ENCODE measurements at regions not wholly inside any gene's neighbourhood (a gene's known extent, or its start where the extent isn't known, plus 50 kb on each side); places are given as distances from the start of the nearest gene placed in this dataset.

GRCh38 chr6:165899611-165900010 lies 236.6 kb upstream of the PDE10A start:
- no peaks in the 10 kb centered on the region for H3K27me3 ChIP-seq (ENCODE audit: control insufficient read depth, insufficient read depth, low read length)
- H3K36me3 ChIP-seq (ENCODE audit: control insufficient read depth, insufficient read depth, low read length) = no peaks in the 10 kb centered on the region
- H3K9me3 ChIP-seq (ENCODE audit: control insufficient read depth, low read length) = no peaks in the 10 kb centered on the region
- H3K4me1 ChIP-seq = no peaks in the 10 kb centered on the region
- no peak overlapping the region for H3K4me3 ChIP-seq (ENCODE audit: low read depth, low read length)
- no peak overlapping the region for H3K27ac ChIP-seq
- H3K4me2 ChIP-seq (ENCODE audit: low read length) = no peak overlapping the region
- H2AFZ ChIP-seq = no peak overlapping the region
- no peaks in the 10 kb centered on the region for H3K79me2 ChIP-seq
- no peak overlapping the region for H3K9ac ChIP-seq
- no peak for TF ChIP-seq CTCF (IDR thresholded peaks at IDR 0.05)

GRCh38 chr6:165895421-165896165 lies 232.6 kb upstream of the PDE10A start:
- Histone ChIP-seq H3K4me2 (ENCODE audit: low read length) (no peak overlapping the region), H2AFZ (no peak overlapping the region), H3K9ac (no peak overlapping the region), H3K4me3 (ENCODE audit: low read depth, low read length) (no peak overlapping the region), H3K27ac (no peak overlapping the region), H3K4me1 (no peaks in the 10 kb centered on the region), H3K79me2 (no peaks in the 10 kb centered on the region), H3K27me3 (ENCODE audit: control insufficient read depth, insufficient read depth, low read length) (no peaks in the 10 kb centered on the region), H3K9me3 (ENCODE audit: control insufficient read depth, low read length) (no peaks in the 10 kb centered on the region), H3K36me3 (ENCODE audit: control insufficient read depth, insufficient read depth, low read length) (no peaks in the 10 kb centered on the region)
- no peak for TF ChIP-seq CTCF (IDR thresholded peaks at IDR 0.05)

GRCh38 chr6:165894171-165894825 lies 231.3 kb upstream of the PDE10A start:
- Histone ChIP-seq H2AFZ (no peak overlapping the region), H3K36me3 (ENCODE audit: control insufficient read depth, insufficient read depth, low read length) (no peaks in the 10 kb centered on the region), H3K4me2 (ENCODE audit: low read length) (no peak overlapping the region), H3K9ac (no peak overlapping the region), H3K27ac (no peak overlapping the region), H3K4me1 (no peaks in the 10 kb centered on the region), H3K9me3 (ENCODE audit: control insufficient read depth, low read length) (no peaks in the 10 kb centered on the region), H3K27me3 (ENCODE audit: control insufficient read depth, insufficient read depth, low read length) (no peaks in the 10 kb centered on the region), H3K79me2 (no peaks in the 10 kb centered on the region), H3K4me3 (ENCODE audit: low read depth, low read length) (no peak overlapping the region)
- TF ChIP-seq CTCF (IDR thresholded peaks at IDR 0.05) = no peak

- H3K27me3 ChIP-seq (ENCODE audit: control insufficient read depth, insufficient read depth, low read length) = no peaks in the 10 kb centered on the region
- no peak overlapping the region for H3K27ac ChIP-seq
- no peaks in the 10 kb centered on the region for H3K4me1 ChIP-seq
- no peak overlapping the region for H2AFZ ChIP-seq
- H3K4me3 ChIP-seq (ENCODE audit: low read depth, low read length) = no peak overlapping the region
- no peaks in the 10 kb centered on the region for H3K9me3 ChIP-seq (ENCODE audit: control insufficient read depth, low read length)
- H3K9ac ChIP-seq = no peak overlapping the region
- H3K79me2 ChIP-seq = no peaks in the 10 kb centered on the region
- H3K36me3 ChIP-seq (ENCODE audit: control insufficient read depth, insufficient read depth, low read length) = no peaks in the 10 kb centered on the region
- TF ChIP-seq CTCF (IDR thresholded peaks at IDR 0.05) = no peak
- H3K4me2 ChIP-seq (ENCODE audit: low read length) = no peak overlapping the region
Measured at GRCh38 chr6:165893431-165893830, 230.4 kb upstream of the PDE10A start.
